Neuron (in vitro differentiated cells): ENCODE measurements at regions not wholly inside any gene's neighbourhood (a gene's known extent, or its start where the extent isn't known, plus 50 kb on each side); places are given as distances from the start of the nearest gene placed in this dataset.

ENCODE experiments used
- H2AFZ ChIP-seq: one replicate; pipeline ENCODE4 v1.6.1; 2013; ENCODE audit warnings: low read depth, mild to moderate bottlenecking, inconsistent platforms, low read length, moderate library complexity
- H3K27me3 ChIP-seq: one replicate; pipeline ENCODE4 v1.6.1; 2013; ENCODE audit warnings: low read length; ENCODE audit not compliant: insufficient read depth
- H3K36me3 ChIP-seq: one replicate; pipeline ENCODE4 v1.6.1; 2013; ENCODE audit warnings: low read length; ENCODE audit not compliant: insufficient read depth
- H3K4me1 ChIP-seq: one replicate; pipeline ENCODE4 v1.6.1; 2013; ENCODE audit warnings: low read length; ENCODE audit not compliant: insufficient read depth
- H3K4me3 ChIP-seq: 2 replicates; pipeline ENCODE4 v1.5.1; 2013; ENCODE audit warnings: mild to moderate bottlenecking, low read length, moderate library complexity
- H3K9me3 ChIP-seq: one replicate; pipeline ENCODE4 v1.6.1; 2013; ENCODE audit warnings: low read length

- H3K27me3 ChIP-seq: no peaks in the 10 kb centered on the region
- peaks cover 2% of the 10 kb centered on the region for H3K4me1 ChIP-seq
- no peak overlapping the region for H2AFZ ChIP-seq
- H3K9me3 ChIP-seq: no peaks in the 10 kb centered on the region
- no peaks in the 10 kb centered on the region for H3K36me3 ChIP-seq
- no peak overlapping the region for H3K4me3 ChIP-seq
These were observed 1183.1 kb downstream of the ZPLD1 start for GRCh38 chr3:103617961-103618360.

DNA sequence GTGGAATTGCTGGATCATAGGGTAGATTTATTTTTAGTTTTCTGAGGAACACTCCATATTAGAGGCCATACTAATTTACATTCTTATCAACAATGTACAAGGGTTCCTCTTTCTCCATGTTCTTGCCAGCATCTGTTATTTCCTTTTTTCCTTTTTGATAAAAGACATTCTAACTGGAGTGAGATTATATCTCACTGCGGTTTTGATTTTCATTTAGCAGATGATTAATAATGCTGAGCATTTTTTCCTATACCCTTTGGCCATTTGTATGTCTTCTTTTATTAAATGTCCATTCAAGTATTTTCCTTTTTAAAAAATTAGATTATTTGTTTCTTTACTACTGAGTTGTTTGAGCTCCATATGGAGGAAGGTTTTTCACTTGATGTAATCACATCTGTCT is 1189.5 kb downstream of the ZPLD1 start:
- H3K4me3 ChIP-seq: no peak overlapping the region
- H3K27me3 ChIP-seq: no peaks in the 10 kb centered on the region
- no peaks in the 10 kb centered on the region for H3K4me1 ChIP-seq
- no peak overlapping the region for H2AFZ ChIP-seq
- no peaks in the 10 kb centered on the region for H3K9me3 ChIP-seq
- no peaks in the 10 kb centered on the region for H3K36me3 ChIP-seq

GRCh38 chr3:103629391-103629790 is 1194.6 kb downstream of the ZPLD1 start:
- Histone ChIP-seq H3K27me3 (no peaks in the 10 kb centered on the region), H2AFZ (no peak overlapping the region), H3K4me1 (no peaks in the 10 kb centered on the region), H3K4me3 (no peak overlapping the region), H3K36me3 (no peaks in the 10 kb centered on the region), H3K9me3 (peaks cover 7% of the 10 kb centered on the region)

GRCh38 chr3:103644450-103644849 is 1209.6 kb downstream of the ZPLD1 start:
- no peaks in the 10 kb centered on the region for H3K27me3 ChIP-seq
- H3K4me1 ChIP-seq: no peaks in the 10 kb centered on the region
- H3K9me3 ChIP-seq: no peaks in the 10 kb centered on the region
- H3K4me3 ChIP-seq: no peak overlapping the region
- H3K36me3 ChIP-seq: no peaks in the 10 kb centered on the region
- no peak overlapping the region for H2AFZ ChIP-seq

- H3K36me3 ChIP-seq: no peaks in the 10 kb centered on the region
- H3K9me3 ChIP-seq: no peaks in the 10 kb centered on the region
These were observed 1219.2 kb downstream of the ZPLD1 start for GRCh38 chr3:103653996-103654395.

DNA sequence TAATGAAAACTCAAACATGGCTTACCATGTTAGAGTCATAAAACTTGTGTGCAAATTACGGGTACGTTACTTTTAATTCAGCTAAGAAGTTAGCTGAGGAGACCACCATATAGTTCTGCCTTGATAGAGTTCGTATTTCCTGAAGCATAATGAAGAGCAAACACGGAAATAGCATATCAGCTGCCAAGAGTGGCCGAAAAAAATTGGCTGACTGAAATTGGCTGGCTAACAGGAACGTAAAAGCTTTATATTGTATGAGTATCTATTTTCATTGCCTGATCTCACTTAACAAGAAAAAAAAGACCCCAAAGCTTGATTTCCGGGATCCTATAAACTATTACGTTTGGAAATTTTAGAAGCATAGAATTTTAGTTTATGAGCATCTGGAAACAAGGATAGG is 1222.9 kb downstream of the ZPLD1 start:
- H3K4me1 ChIP-seq: peaks cover 3% of the 10 kb centered on the region
- H3K36me3 ChIP-seq: no peaks in the 10 kb centered on the region
- H3K4me3 ChIP-seq: no peak overlapping the region

More at GRCh38 chr3:103653996-103654395, 1219.2 kb downstream of the ZPLD1 start:
- H3K27me3 ChIP-seq: no peaks in the 10 kb centered on the region
- H3K4me1 ChIP-seq: peaks cover 3% of the 10 kb centered on the region
- H2AFZ ChIP-seq: no peak overlapping the region
- no peak overlapping the region for H3K4me3 ChIP-seq

DNA sequence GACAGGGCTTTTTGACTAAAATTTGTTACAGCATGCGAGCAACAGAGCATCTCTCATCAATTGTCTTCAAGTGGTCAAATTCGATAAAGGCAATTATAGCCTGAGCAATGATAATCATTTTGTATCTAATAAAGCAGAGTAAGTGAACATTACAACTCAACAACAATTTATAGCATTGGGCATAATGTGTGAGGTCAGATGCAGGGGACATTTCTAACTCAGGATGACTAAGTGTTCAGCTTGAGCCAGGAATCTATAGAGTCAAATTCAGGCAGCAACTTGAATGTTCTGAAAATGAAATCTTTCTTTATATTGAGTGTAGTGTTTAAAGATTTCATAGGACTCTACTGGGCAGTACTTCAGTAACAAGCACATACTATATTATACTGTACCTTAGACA is 1226.0 kb downstream of the ZPLD1 start:
- Histone ChIP-seq H3K4me1 (peaks cover 3% of the 10 kb centered on the region), H3K4me3 (no peak overlapping the region), H3K36me3 (no peaks in the 10 kb centered on the region), H2AFZ (no peak overlapping the region), H3K27me3 (no peaks in the 10 kb centered on the region), H3K9me3 (no peaks in the 10 kb centered on the region)

More for the DNA sequence above, 1222.9 kb downstream of the ZPLD1 start:
- no peaks in the 10 kb centered on the region for H3K27me3 ChIP-seq
- no peak overlapping the region for H2AFZ ChIP-seq
- no peaks in the 10 kb centered on the region for H3K9me3 ChIP-seq

DNA sequence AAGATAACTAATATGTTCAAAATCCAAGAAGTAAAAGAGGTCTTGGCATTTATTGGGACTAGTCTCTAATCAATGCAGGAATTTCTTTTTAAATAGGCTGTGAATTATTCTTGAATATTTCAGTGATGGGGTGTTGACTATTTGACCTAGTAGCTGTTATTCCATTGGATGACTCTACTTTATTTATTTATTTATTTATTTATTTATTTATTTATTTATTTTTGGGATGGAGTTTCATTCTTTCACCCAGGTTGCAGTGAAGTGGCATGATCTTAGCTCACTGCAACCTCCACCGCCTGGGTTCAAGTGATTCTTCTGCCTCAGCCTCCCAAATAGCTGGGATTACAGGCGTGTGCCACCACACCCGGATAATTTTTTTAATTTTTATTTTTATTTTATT is 1227.8 kb downstream of the ZPLD1 start:
- no peaks in the 10 kb centered on the region for H3K9me3 ChIP-seq
- H3K4me1 ChIP-seq: no peaks in the 10 kb centered on the region
- H3K4me3 ChIP-seq: no peak overlapping the region
- H2AFZ ChIP-seq: no peak overlapping the region
- H3K36me3 ChIP-seq: no peaks in the 10 kb centered on the region
- no peaks in the 10 kb centered on the region for H3K27me3 ChIP-seq

DNA sequence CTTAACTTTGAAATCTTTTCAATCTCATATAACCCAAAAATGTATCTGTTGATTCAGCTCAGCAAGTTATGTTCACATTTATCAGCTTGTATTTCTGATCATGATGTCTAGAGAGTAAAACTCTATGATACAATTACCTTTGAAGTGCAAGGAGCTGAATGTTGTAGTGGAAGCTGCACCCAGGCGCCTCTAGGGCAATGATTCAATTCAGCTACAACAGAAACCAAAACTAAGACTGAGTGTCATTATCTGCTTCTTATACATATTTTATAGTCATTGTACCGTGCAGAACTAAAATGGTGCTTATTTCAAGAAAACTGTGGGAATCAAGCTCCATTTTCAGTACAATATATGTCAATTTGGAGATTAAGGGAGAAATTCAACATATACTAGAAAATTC is 1237.5 kb downstream of the ZPLD1 start:
- no peaks in the 10 kb centered on the region for H3K4me1 ChIP-seq
- no peak overlapping the region for H2AFZ ChIP-seq
- H3K4me3 ChIP-seq: no peak overlapping the region
- no peaks in the 10 kb centered on the region for H3K36me3 ChIP-seq
- H3K9me3 ChIP-seq: no peaks in the 10 kb centered on the region
- no peaks in the 10 kb centered on the region for H3K27me3 ChIP-seq

- H3K36me3 ChIP-seq: no peaks in the 10 kb centered on the region
These were observed 1250.1 kb downstream of the ZPLD1 start for GRCh38 chr3:103684904-103685303.

GRCh38 chr3:103685939-103686338 is 1251.1 kb downstream of the ZPLD1 start:
- Histone ChIP-seq H3K9me3 (no peaks in the 10 kb centered on the region), H3K4me1 (no peaks in the 10 kb centered on the region), H3K4me3 (no peak overlapping the region), H3K36me3 (no peaks in the 10 kb centered on the region), H3K27me3 (no peaks in the 10 kb centered on the region), H2AFZ (no peak overlapping the region)

More at GRCh38 chr3:103684904-103685303, 1250.1 kb downstream of the ZPLD1 start:
- Histone ChIP-seq H3K4me3 (no peak overlapping the region), H3K4me1 (no peaks in the 10 kb centered on the region), H3K27me3 (no peaks in the 10 kb centered on the region), H2AFZ (no peak overlapping the region), H3K9me3 (no peaks in the 10 kb centered on the region)

- Histone ChIP-seq H3K36me3 (no peaks in the 10 kb centered on the region), H3K4me3 (no peak overlapping the region)
These were observed 1255.7 kb downstream of the ZPLD1 start for GRCh38 chr3:103690536-103690935.

DNA sequence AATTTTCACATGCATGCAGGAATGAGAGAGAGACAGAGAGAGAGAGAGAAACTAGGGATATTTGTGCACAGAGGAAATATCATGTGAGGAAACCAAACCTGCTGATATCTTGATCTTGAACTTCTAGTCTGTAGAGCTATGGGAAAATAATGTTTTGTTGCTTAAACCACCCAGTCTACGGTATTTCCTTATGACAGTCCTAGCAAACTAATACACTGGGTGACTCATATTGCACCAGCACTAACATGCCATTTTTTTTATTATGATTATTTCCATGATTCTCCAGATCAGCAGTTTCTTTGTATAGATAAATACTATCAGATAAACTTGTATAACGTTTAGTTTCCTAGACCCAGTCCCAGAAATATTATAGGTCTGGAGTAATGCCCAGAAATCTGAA is 1259.0 kb downstream of the ZPLD1 start:
- no peaks in the 10 kb centered on the region for H3K27me3 ChIP-seq
- no peaks in the 10 kb centered on the region for H3K36me3 ChIP-seq
- H3K9me3 ChIP-seq: no peaks in the 10 kb centered on the region
- H3K4me1 ChIP-seq: no peaks in the 10 kb centered on the region
- no peak overlapping the region for H2AFZ ChIP-seq
- H3K4me3 ChIP-seq: no peak overlapping the region

More at GRCh38 chr3:103690536-103690935, 1255.7 kb downstream of the ZPLD1 start:
- Histone ChIP-seq H3K4me1 (no peaks in the 10 kb centered on the region), H3K9me3 (no peaks in the 10 kb centered on the region), H3K27me3 (no peaks in the 10 kb centered on the region), H2AFZ (no peak overlapping the region)

GRCh38 chr3:103698646-103699045 is 1263.8 kb downstream of the ZPLD1 start:
- Histone ChIP-seq H3K27me3 (no peaks in the 10 kb centered on the region), H3K9me3 (no peaks in the 10 kb centered on the region), H2AFZ (no peak overlapping the region), H3K4me3 (no peak overlapping the region), H3K36me3 (no peaks in the 10 kb centered on the region), H3K4me1 (no peaks in the 10 kb centered on the region)
